ENCODE measurements at regions not wholly inside any gene's neighbourhood (a gene's known extent, or its start where the extent isn't known, plus 50 kb on each side); places are given as distances from the start of the nearest gene placed in this dataset.

DNA sequence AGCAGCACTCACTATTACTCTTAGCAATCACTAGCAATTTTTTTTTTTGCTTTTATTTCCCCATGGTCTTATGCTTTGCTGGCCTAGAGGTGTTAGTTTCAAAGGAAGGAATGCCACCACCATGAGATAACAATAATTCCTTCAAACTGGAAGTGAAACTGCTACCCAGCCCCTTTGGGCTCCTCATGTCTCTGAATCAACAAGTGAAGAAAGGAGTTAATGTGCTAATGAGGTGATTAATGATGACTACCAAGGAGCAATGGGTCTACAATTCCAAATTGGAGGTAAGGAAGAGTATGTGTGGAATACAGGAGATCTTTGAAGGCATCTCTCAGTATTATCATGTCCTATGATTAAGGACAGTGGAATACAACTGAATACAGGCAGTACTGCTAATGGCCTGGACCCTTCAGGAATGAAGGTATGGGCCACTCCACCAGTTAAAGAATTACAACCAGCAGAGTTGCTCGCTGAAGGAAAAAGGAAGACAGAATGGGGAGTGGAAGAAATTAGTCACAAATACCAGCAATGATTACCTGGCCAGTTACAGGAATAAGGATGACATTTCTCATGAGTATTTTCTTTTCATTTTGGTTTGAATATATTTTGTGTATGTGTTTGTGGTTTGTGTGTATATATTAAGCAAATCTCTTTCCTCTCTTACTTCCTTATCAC lies 652.9 kb downstream of the ADGRL2 start:
- DNase-seq = no peak

DNA sequence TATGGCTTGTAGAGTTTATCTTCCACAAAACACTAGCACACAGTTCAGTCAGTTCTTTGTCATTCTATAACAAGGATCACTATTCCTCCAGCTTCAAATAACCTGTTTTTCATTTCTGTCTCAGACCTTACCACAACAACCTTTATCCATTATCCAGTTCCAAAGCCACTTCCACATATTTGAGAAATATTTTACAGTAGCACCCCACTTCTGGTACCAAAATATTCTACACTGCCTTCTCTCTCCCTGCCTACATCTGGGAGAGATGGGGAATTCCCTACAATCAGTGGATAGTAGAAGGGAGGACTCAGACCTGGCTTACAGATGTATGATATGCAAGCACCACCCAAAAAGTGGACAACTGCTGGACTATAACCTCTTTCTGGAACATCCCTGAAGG lies 651.4 kb downstream of the ADGRL2 start:
- DNase-seq = no peak

DNA sequence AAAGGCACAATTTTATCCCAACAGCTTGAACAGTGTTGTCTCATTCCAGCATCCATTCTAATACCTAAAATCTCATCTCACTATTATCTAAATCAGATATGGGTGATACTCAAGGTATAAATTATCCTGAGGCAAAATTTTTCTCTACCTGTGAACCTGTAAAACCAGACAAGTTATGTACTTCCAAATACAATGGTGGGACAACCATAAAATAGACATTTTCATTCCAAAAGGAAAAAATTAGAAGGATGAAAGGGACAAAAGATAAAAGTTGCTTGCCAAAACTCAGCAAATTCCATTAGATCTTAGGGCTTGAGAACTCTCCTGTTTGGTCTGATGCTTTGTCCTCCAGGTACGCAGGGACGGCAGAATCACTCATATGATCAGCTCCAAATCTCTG lies 650.5 kb downstream of the ADGRL2 start:
- no peak for DNase-seq

DNA sequence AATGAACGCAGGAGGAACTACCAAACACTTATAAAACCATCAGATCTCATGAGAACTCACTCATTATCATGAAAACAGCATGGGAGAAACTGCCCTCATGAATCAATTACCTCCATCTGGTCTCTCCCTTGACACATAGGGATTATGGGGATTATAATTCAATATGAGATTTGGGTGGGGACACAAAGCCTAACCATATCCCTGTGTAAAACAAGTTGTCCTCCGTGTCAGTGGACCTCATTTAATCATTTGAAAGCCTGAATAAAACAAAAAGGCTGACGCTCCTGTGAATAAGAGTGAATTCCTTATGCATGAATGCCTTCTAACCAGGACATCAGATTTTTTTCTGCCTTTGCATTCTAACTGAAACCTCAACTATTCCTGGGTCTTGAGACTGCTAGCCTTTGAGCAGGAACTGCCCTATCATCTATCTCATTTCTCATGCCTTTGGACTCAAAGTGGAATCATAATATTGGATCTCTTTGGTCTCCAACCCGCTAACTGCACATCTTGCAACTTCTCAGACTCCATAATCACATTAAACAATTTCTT lies 648.8 kb downstream of the ADGRL2 start:
- no peak for DNase-seq

DNA sequence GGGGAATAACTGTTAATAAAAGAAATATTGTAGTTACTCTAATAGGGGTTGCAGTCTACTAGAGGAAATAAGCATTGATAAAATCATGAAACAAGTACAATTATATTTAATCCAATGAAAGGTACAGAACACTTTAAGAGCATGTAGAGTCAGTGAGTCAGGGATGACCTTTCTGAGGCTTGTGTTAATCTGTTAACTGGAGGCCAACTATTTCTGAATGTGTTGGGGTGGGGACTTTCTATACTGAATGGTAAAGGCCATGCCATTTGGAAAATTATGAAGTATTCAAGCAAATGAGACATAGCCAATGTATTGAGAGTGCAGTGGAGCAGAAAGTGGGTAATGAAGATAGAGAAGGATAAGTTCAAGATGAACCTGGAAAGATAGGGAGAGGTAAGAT lies 646.2 kb downstream of the ADGRL2 start:
- no peak for DNase-seq

GRCh38 chr1:82446236-82446635 lies 645.5 kb downstream of the ADGRL2 start:
- DNase-seq = no peak

DNA sequence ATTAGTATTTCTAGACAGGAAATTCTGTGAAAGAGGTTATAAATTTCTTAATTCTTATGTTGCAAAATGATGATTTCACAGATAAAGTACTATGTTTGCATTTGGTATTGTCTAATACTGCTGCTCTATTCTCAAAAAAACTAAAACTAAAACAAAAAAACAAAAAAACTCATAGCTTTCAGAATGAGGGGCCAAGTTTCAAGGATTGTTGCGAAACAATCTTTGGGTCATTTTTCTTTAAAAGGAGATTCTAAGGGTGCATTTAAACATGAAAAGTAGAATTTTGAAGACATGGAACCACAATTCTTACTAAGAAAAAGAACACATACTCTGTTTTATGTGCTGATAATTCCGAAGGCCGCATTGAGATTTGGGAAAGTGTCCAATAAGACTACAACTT lies 645.1 kb downstream of the ADGRL2 start:
- no peak for DNase-seq

DNA sequence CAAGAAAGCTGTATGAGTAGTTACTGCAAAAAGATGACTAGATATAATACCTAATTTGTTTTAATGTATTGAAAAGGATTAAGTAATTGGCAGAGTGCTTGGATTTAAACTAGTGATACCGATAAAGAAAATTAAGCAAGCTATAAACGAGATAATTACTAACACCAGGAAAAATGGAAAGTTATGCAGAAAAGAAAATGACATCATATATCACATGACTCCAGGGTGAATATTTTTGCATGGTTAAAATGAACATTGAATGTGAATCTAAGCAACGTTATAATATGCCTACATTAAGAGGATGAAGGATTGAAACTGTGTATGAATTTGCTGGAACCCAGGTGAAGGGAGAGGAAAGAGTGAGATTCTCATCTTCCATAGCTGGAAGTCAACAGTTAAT lies 644.4 kb downstream of the ADGRL2 start:
- DNase-seq = no peak

DNA sequence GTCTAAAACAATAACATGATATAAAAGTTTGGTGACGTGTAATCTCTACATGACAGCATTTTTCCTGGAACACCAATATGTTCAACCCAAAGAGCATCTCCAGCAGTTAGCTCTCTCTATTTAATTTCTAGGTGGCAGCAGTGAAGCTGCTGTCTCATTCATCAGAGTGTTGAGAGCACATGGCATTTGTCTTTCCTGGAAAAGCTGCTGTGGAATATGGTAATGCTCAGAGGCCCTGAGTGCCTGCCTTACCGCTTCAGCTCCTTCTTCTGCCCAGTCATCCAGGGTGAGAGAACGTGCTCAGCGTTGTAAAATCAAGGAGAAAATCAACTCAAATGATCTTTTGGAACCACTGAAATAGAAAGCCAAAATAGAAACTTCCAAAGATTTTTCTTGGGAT lies 640.7 kb downstream of the ADGRL2 start:
- no peak for DNase-seq

DNA sequence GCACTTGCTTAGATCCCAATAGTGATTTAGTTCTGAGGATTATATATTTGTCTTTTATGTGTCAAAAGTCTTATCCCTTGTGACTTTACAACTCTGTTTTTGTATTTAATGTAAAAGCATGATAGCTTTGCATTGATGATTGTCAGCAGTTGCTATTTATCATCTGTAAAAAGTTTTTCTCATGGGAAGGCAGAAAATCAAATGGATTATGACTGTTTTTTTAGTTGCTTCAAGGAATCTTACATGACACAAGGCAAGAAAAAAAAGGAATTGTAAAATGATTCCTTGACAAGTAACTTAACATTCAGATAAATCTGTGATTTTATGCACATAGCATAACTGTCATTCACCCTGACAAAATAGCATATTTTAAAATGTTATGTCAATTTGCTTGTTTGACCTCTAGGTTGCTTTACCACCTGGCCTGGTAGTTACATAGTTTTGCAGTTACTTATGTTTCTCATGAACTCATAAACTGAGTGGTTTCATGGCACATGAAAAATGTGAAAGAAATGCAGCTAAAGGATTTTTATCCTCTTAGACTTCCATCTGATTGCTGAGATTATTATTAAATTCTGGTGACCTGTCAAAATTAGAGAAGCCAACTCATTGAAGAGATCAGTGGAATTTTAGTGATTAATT lies 622.6 kb downstream of the ADGRL2 start:
- no peak for DNase-seq

- no peak for DNase-seq
Measured at GRCh38 chr1:82421782-82422181, 621.0 kb downstream of the ADGRL2 start.

GRCh38 chr1:82420584-82420983 lies 619.9 kb downstream of the ADGRL2 start:
- DNase-seq = no peak

DNA sequence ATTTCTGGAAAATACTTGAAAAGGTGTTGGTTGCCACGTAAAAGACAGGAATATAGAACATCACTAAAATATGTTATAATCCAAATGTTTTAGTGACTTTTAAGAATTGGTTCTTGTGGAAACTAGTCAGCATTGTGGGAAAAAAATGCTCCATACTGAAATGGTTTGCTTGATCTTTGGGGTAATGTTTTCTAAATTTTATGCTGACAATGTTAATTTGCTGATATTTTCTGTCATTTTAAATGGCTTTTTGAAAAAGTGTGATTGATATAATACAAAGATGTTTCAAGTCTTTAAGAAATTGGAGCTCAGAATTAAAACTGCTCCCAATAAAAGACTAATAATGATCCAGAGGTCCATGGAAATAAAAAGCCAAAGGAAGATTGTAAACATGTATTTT lies 610.9 kb downstream of the ADGRL2 start:
- DNase-seq = no peak

- no peak for DNase-seq
Measured at GRCh38 chr1:82405333-82405732, 604.6 kb downstream of the ADGRL2 start.

- DNase-seq = no peak
Measured at GRCh38 chr1:82401116-82401515, 600.4 kb downstream of the ADGRL2 start.

GRCh38 chr1:82400521-82400920 lies 599.8 kb downstream of the ADGRL2 start:
- no peak for DNase-seq

GRCh38 chr1:82399093-82399492 lies 598.4 kb downstream of the ADGRL2 start:
- DNase-seq = no peak

GRCh38 chr1:82398357-82398756 lies 597.6 kb downstream of the ADGRL2 start:
- DNase-seq = no peak

GRCh38 chr1:82395440-82395839 lies 594.7 kb downstream of the ADGRL2 start:
- DNase-seq = no peak

DNA sequence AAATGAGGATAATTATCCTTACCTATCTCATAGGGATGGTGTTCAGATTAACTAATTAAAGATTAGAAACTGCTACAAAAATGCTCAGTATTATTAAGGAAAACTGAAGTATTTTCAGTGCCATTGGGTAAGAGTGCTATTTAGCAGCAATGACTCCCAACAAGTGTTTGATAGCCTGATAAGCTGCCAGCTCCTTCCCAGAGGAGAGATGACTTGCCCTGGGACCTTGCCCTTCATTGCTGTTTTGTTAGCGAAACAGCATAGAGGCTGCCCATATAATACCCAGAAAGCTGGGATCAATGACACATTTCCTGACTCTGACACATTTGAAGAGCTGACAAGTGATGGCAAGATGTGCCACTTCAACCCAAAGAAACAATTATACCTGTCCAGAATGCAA lies 592.2 kb downstream of the ADGRL2 start:
- DNase-seq = no peak

DNA sequence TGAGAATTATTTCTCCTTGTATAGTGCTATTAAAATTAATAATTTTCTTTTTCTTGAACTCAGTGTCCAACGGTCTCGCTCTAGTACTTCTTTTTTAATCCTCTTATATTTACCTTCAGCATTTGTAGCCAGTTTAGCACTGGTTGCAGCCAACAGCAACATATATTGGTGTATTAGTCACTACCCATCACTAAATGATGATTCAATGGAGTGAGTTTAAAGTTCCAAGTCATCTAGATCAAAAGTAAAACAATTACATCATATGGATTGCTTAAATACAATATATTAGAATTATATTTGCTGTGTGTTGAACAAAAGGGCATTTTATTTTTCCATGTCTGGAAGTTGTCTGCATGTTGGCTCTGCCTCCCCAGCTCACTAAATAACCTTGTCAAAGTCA lies 591.8 kb downstream of the ADGRL2 start:
- no peak for DNase-seq

- DNase-seq = no peak
Measured at GRCh38 chr1:82391712-82392111, 591.0 kb downstream of the ADGRL2 start.

DNA sequence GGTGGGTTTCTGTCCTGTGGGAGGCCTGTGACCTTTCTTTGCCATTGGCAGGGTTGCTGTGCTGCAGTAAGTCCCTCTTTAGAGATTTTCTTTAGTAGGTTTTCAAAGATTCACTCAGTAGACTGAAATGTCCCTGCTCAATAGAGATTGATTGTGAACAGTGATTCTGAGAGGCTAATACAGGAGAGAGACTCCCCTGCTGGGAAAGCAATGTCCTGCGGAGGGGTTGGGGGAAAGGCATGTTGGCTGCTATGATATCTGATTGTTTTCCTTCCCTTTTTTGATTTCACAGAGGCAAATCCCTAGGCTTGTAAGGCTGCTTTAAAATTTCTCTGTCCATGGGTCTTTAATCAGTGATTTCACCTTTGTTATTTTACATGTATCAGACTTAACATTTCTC lies 589.9 kb downstream of the ADGRL2 start:
- DNase-seq = no peak

GRCh38 chr1:82388679-82389078 lies 587.9 kb downstream of the ADGRL2 start:
- DNase-seq = no peak

GRCh38 chr1:82387012-82387366 lies 586.3 kb downstream of the ADGRL2 start:
- DNase-seq = no peak

Measured in CD4-positive, alpha-beta T cell treated with Interferon gamma for 1 hour (primary cell).